Common myeloid progenitor, CD34-positive (primary cell): ENCODE measurements at regions not wholly inside any gene's neighbourhood (a gene's known extent, or its start where the extent isn't known, plus 50 kb on each side); places are given as distances from the start of the nearest gene placed in this dataset.

Source experiments
- CTCF ChIA-PET: fragments of 350-600 bp; sonication (Branson Sonifier 250); formaldehyde crosslinking; loops from one replicate; lab custom pipeline; 2021; ENCODE audit warnings: antibody characterized with exemption; lab: Charles Lee
- POLR2A ChIA-PET: fragments of 350-600 bp; sonication (Branson Sonifier 250); formaldehyde crosslinking; loops from one replicate; lab custom pipeline; 2021; ENCODE audit warnings: antibody characterized with exemption; lab: Charles Lee
- DNase-seq, 3 donors: peaks; one replicate each; pipeline versions ENCODE4 v3.0.0 to v3.0.0-alpha.2; 2013
- H3K27ac ChIP-seq, 2 experiments: 1 replicate in 1 of 2; 2 replicates in 1 of 2; pipeline ENCODE4 v1.7.0; 2013; ENCODE audit warnings: inconsistent platforms in 2 of 2, low read length in 2 of 2, mild to moderate bottlenecking in 2 of 2, low read depth in 1 of 2, moderate library complexity in 1 of 2; ENCODE audit not compliant: severe bottlenecking in 2 of 2, insufficient read depth in 1 of 2, poor library complexity in 1 of 2
- H3K27me3 ChIP-seq, 5 experiments: replicated peaks in 2 of 5; 1 replicate in 3 of 5; 2 replicates in 2 of 5; pipeline versions ENCODE4 v1.6.1 to v1.7.0; 2013; ENCODE audit warnings: low read length in 4 of 5, mild to moderate bottlenecking in 2 of 5, moderate library complexity in 2 of 5, inconsistent platforms in 1 of 5; ENCODE audit not compliant: insufficient read depth in 5 of 5, control insufficient read depth in 4 of 5
- H3K36me3 ChIP-seq, 4 experiments: 1 replicate in 2 of 4; 2 replicates in 2 of 4; pipeline versions ENCODE4 v1.6.1 to v1.7.0; 2013; ENCODE audit warnings: low read length in 3 of 4, control low read depth in 1 of 4, mild to moderate bottlenecking in 1 of 4; ENCODE audit not compliant: control insufficient read depth in 4 of 4, insufficient read depth in 4 of 4
- H3K4me1 ChIP-seq, 4 experiments: 1 replicate in 3 of 4; 2 replicates in 1 of 4; pipeline versions ENCODE4 v1.6.1 to v1.7.1; 2013; ENCODE audit warnings: low read length in 3 of 4, mild to moderate bottlenecking in 3 of 4, control low read depth in 1 of 4, inconsistent platforms in 1 of 4, moderate library complexity in 1 of 4; ENCODE audit not compliant: control insufficient read depth in 4 of 4, insufficient read depth in 4 of 4; ENCODE audit errors: control extremely low read depth in 1 of 4
- H3K4me3 ChIP-seq, 7 experiments: 1 replicate in 4 of 7; 2 replicates in 3 of 7; pipeline versions ENCODE4 v1.5.1 to v1.7.0; 2013; ENCODE audit warnings: mild to moderate bottlenecking in 7 of 7, low read length in 6 of 7, moderate library complexity in 6 of 7, inconsistent platforms in 2 of 7, low read depth in 2 of 7, control low read depth in 1 of 7; ENCODE audit not compliant: insufficient read depth in 4 of 7, control insufficient read depth in 1 of 7; ENCODE audit errors: extremely low read depth in 1 of 7
- H3K9me3 ChIP-seq, 5 experiments: 1 replicate in 4 of 5; 2 replicates in 1 of 5; pipeline versions ENCODE4 v1.6.1 to v1.7.1; 2013; ENCODE audit warnings: low read length in 4 of 5, mild to moderate bottlenecking in 2 of 5, inconsistent platforms in 1 of 5, low read depth in 1 of 5, moderate library complexity in 1 of 5; ENCODE audit not compliant: control insufficient read depth in 4 of 5, insufficient read depth in 2 of 5; ENCODE audit errors: control extremely low read depth in 1 of 5
- WGBS: methylation state at CpG from one replicate; pipeline ENCODE4 v1.1.5; 2013; ENCODE audit not compliant: insufficient coverage; 5-methylcytosine and 5-hydroxymethylcytosine counted together

DNA sequence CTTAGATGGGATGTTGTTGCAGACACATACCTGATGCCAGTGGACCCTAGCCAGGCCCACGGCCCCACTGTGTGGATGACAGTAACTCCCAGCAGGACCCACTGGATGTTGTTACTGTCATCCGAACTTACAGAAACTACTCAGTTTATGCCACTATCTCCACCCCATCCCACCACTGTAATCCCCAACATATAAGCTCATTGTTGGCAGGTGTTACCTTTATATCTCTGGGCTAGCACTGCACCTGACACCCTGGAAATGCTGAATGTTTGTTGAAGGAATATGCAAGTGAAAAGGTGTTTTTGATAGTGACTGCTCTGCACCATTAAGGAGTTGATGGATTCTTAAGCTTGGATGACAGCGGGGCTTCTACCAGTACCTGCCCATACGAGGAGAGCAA is 133.5 kb upstream of the ASB18 start:
- WGBS, result 95% methylated on average over 2 of the region's 4 CpGs
- Histone ChIP-seq H3K27ac (no peak overlapping the region), H3K4me3 (no peak overlapping the region), H3K27me3 (peaks cover 0 to 6% (median 0%) of the 10 kb centered on the region in 5 experiments), H3K36me3 (no peaks in the 10 kb centered on the region), H3K4me1 (no peaks in the 10 kb centered on the region), H3K9me3 (no peaks in the 10 kb centered on the region)
- DNase-seq, result no peak
- POLR2A ChIA-PET, result no interaction called here
- CTCF ChIA-PET, result no interaction called here

DNA sequence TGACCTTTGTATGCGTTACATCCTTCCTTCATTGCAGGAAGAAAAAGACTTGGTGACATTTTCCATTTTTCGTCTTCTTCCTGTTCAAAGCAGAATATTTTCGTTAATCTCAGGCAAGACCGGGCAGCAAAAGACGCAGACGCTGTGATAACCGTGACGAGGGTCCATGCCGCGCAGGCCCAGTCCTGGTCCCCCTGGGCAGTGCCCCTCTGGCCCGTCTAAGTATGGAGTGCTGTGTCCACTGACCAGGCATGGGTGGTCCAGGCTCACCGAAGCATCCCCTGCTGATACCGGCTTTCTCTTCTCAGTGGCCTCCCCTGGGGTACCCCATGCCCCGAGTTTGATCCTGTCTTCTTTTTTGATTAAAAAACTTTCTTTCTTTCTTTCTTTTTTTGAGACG is 135.2 kb upstream of the ASB18 start:
- no peaks in the 10 kb centered on the region for H3K36me3 ChIP-seq
- H3K27ac ChIP-seq, result no peak overlapping the region
- WGBS, result 96% methylated on average over 14 of the region's 15 CpGs
- no peaks in the 10 kb centered on the region for H3K4me1 ChIP-seq
- H3K4me3 ChIP-seq, result no peak overlapping the region
- no peaks in the 10 kb centered on the region for H3K9me3 ChIP-seq
- H3K27me3 ChIP-seq, result peaks cover 0 to 2% (median 0%) of the 10 kb centered on the region in 5 experiments
- DNase-seq, result no peak
- POLR2A ChIA-PET, result no interaction called here
- CTCF ChIA-PET, result no interaction called here

DNA sequence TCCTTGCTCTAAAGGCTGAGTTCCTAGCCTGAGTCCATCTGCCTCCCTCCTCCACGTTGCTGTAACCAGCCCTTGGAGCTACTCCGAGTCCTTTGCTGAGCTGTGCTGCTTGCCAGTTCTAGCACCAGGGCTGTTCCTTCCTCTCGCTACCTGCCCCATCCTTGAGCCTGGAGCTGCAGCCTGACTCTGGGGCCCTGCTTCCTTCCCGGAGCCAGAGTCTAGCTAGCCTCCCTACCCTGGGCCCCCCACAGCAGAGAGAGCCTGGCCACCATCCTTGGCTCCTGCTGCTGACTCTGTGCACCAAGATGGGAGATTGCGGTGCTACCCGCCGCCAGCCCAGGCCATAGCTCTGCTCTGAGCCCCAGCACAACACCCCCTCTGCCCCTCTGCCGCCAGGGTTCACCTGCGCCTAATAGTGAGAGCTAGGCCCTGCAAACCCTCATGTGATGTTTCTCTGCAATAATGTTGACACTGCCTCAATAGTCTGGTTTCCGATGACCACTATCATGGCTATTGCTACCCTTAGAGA is 135.9 kb upstream of the ASB18 start:
- Histone ChIP-seq H3K27ac (no peak overlapping the region), H3K27me3 (no peaks in the 10 kb centered on the region), H3K9me3 (no peaks in the 10 kb centered on the region), H3K36me3 (no peaks in the 10 kb centered on the region), H3K4me1 (no peaks in the 10 kb centered on the region), H3K4me3 (no peak overlapping the region)
- no peak for DNase-seq
- ChIA-PET POLR2A (no interaction called here), CTCF (no interaction called here)
- 93% methylated on average over 10 of the region's 10 CpGs for WGBS

DNA sequence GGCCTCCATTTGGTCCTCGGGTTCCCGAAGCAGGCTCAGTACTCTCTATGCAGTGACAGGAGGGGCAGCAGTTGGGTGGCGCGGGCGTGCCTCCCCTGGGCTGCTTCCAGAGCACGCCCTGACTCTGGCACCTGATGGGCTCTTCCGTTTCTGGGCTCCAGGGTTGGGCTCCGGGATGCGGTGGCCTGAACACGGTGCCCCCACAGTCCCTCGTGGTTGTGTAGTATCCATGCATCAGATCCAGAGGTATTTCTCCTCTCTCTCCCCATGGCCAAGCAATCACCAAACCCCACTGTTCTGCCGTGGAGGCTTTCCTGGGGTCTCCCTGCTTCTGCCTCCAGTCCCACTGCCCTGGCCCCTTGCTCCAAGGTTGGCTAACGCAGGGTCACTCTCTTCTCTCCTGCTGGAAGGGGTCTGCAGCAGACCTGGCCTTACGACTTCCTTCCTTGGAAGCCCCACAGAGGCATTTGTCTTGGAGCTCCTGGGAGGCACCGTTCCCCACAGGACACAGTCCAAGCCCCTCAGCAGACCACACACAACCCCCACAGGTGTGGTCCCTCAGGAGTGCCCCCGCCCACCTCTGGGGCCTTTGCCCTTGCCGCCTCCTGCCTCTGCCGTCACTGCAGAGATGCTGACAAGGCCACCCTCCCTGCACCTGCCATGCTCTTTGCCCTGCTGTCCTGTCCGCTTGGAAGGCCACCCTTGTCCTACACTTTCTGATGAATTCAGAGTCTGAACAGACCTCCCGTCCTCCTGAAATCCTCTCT is 136.6 kb upstream of the ASB18 start:
- CTCF ChIA-PET, result no interaction called here
- Histone ChIP-seq H3K4me3 (no peak overlapping the region), H3K4me1 (no peaks in the 10 kb centered on the region), H3K36me3 (no peaks in the 10 kb centered on the region), H3K27ac (no peak overlapping the region), H3K9me3 (no peaks in the 10 kb centered on the region), H3K27me3 (no peaks in the 10 kb centered on the region)
- POLR2A ChIA-PET, result no interaction called here
- DNase-seq, result no peak
- WGBS, result 92% methylated on average over 17 of the region's 20 CpGs

DNA sequence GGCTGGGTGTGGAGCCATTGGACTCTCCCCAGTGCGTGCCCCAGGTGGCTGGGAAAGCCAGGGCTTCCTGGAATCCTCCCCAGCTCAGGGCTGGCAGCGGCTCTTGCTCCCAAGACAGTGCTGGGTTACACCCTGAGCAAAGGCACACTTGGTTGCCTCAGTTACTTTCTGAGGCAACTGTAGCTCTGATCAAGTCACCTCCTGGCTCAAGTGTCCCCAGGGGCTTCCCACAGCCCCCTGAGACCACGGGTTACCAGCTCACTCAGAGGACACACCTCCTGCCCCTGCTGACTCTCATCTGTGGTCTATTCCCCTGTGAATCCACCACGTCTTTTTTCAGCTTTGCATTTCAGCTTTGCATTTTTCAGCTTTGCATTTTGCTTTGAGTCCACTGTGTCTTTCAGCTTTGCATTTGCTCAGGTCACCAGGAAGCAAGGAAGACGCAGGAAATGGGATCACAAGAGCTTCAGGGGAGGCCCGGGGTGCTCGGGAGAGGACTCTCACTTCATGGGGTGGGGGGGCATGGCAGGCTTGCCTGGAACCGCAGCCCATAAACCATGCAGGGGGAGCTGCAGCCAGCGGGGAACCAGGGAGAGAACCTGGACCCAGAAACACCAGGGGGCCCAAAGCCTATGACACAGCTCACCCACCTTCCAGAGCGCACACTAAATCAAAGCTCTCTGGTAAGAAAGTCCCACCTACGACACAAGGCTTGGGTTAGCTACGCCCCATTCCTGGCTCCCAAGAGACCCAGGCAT is 138.0 kb upstream of the ASB18 start:
- H3K4me3 ChIP-seq, result no peak overlapping the region
- no peak overlapping the region for H3K27ac ChIP-seq
- ChIA-PET POLR2A (no interaction called here), CTCF (no interaction called here)
- H3K27me3 ChIP-seq, result no peaks in the 10 kb centered on the region
- no peaks in the 10 kb centered on the region for H3K4me1 ChIP-seq
- H3K9me3 ChIP-seq, result no peaks in the 10 kb centered on the region
- 87% methylated on average over 9 of the region's 12 CpGs for WGBS
- H3K36me3 ChIP-seq, result no peaks in the 10 kb centered on the region
- no peak for DNase-seq

DNA sequence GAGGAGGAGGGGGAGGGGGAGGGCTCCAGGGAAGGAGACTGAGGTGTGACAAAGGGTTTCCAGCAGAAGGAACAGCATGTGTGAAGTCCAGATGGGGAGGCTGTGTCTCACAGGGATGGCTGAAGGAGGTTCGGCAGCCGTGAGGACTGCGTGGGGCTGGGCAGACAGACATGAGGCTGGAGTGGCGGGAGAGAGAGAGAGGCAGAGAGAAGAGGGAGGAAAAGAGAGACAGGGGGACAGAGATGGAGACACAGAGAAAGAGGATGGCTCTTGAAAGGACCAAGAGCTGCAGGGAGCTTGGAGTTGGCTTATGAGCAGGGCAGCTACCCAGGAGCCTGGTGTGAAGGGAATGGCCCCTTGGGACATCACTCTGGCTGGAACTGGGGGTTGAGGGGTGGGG is 138.9 kb upstream of the ASB18 start:
- Histone ChIP-seq H3K27me3 (no peaks in the 10 kb centered on the region), H3K36me3 (no peaks in the 10 kb centered on the region), H3K27ac (no peak overlapping the region), H3K9me3 (peaks cover 0 to 2% (median 0%) of the 10 kb centered on the region in 5 experiments), H3K4me3 (no peak overlapping the region), H3K4me1 (no peaks in the 10 kb centered on the region)
- CTCF ChIA-PET, result no interaction called here
- POLR2A ChIA-PET, result no interaction called here
- DNase-seq, result no peak
- 100% methylated on average over 4 of the region's 4 CpGs for WGBS

- ChIA-PET POLR2A (no interaction called here), CTCF (no interaction called here)
- 100% methylated on average over 4 of the region's 10 CpGs for WGBS
- no peak for DNase-seq
- H3K4me3 ChIP-seq, result no peak overlapping the region
- no peak overlapping the region for H3K27ac ChIP-seq
- no peaks in the 10 kb centered on the region for H3K4me1 ChIP-seq
- H3K9me3 ChIP-seq, result peaks cover 0 to 3% (median 0%) of the 10 kb centered on the region in 5 experiments
- no peaks in the 10 kb centered on the region for H3K36me3 ChIP-seq
- no peaks in the 10 kb centered on the region for H3K27me3 ChIP-seq
Observed at GRCh38 chr2:236403811-236404210, 139.6 kb upstream of the ASB18 start.
